MCF 10A (cell line): ENCODE measurements at regions not wholly inside any gene's neighbourhood (a gene's known extent, or its start where the extent isn't known, plus 50 kb on each side); places are given as distances from the start of the nearest gene placed in this dataset.
"Not testable (repeated sequence)": the region's sequence is repeated elsewhere in the genome, so short reads cannot be mapped to it uniquely, and the experiment has no call there.

ENCODE experiments used
- BruUV-seq: library from RNA; stranded (reverse); fragments of 400-500 nt; replicated peaks from 2 replicates; lab custom pipeline; 2021; lab: Mats Ljungman, UMichigan
- CTCF ChIA-PET: fragments of 300-600 bp; sonication (Branson Sonifier 250); formaldehyde crosslinking; extraction: SDS; loops from one replicate; lab custom pipeline; 2021; ENCODE audit warnings: antibody characterized with exemption, inconsistent platforms; lab: Yijun Ruan, JAX
- POLR2A ChIA-PET: fragments of 300-600, 350-650 bp; sonication (Branson Sonifier 250); formaldehyde crosslinking; extraction: SDS; loops from one replicate; lab custom pipeline; 2020; ENCODE audit warnings: antibody characterized with exemption, inconsistent platforms; lab: Yijun Ruan, JAX
- DNase-seq: peaks from one replicate; pipeline ENCODE4 v3.0.0-alpha.2; 2018; ENCODE audit not compliant: unreplicated experiment
- H3K27ac Mint-ChIP-seq: one replicate; pipeline ENCODE4 v1.8.0; 2022; ENCODE audit warnings: mild to moderate bottlenecking, low read depth, mixed read lengths; ENCODE audit not compliant: unreplicated experiment
- H3K27me3 Mint-ChIP-seq: one replicate; pipeline ENCODE4 v1.8.0; 2022; ENCODE audit warnings: mixed read lengths; ENCODE audit not compliant: insufficient read depth, unreplicated experiment
- H3K36me3 Mint-ChIP-seq: one replicate; pipeline ENCODE4 v1.8.0; 2022; ENCODE audit warnings: mild to moderate bottlenecking, moderate library complexity, mixed read lengths; ENCODE audit not compliant: insufficient read depth, unreplicated experiment
- H3K4me1 Mint-ChIP-seq: one replicate; pipeline ENCODE4 v1.8.0; 2022; ENCODE audit warnings: mixed read lengths; ENCODE audit not compliant: insufficient read depth, unreplicated experiment
- H3K4me3 Mint-ChIP-seq: one replicate; pipeline ENCODE4 v1.8.0; 2022; ENCODE audit warnings: mild to moderate bottlenecking, moderate library complexity, mixed read lengths; ENCODE audit not compliant: unreplicated experiment
- H3K9me3 Mint-ChIP-seq: one replicate; pipeline ENCODE4 v1.8.0; 2022; ENCODE audit warnings: mixed read lengths; ENCODE audit not compliant: unreplicated experiment
- intact Hi-C: fragments of 100-400 bp; cut with micrococcal nuclease; formaldehyde crosslinking; loops from 2 replicates; pipeline ENCODE4 v1.14.1; 2022
- TF ChIP-seq, protein P1 (sequence below): fragments of 200-600 bp; IDR thresholded peaks from one replicate; pipeline ENCODE4 v1.8.0; 2022; ENCODE audit warnings: antibody characterized with exemption, mild to moderate bottlenecking; ENCODE audit not compliant: unreplicated experiment

DNA sequence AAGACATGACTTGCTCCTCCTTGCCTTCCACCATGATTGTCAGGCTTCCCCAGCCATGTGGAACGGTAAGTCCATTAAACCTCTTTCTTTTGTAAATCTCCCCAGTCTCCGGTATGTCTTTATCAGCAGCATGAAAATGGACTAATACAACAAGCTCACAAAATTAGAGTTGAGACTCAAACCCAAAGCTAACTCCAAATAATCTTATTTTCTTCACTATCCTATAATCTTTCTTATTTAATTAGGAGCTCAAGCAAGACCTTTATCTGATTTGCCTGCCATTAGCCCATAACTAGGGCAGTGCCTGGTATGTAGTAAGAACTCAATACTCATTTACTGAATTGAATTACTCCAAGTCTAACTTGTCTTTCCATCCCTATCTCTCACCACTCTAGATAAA lies 289.2 kb downstream of the SUCLG1 start:
- intact Hi-C loops: no loop called here
- CTCF ChIA-PET: no interaction called here

DNA sequence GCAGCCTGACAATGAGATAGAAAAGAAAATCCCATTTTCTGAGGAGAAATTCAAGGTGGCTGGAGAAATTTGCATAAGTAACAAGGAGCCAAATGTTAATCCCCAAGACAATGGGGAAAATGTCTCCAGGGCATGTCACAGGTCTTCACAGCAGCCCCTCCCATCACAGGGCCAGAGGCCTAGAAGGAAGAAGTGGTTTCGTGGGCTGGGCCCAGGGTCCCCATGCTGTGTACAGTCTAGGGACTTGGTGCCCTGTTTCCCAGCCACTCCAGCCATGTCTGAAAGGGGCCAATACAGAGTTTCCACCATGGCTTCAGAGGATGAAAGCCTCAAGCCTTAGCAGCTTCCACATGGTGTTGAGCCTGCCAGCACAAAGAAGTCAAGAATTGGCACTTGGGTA lies 290.5 kb downstream of the SUCLG1 start:
- H3K27me3 Mint-ChIP-seq, H3K4me3 Mint-ChIP-seq, BruUV-seq, H3K36me3 Mint-ChIP-seq, H3K27ac Mint-ChIP-seq, intact Hi-C loops, H3K9me3 Mint-ChIP-seq, H3K4me1 Mint-ChIP-seq, DNase-seq, POLR2A ChIA-PET, CTCF ChIA-PET: not testable (repeated sequence)

More for the DNA sequence above, 289.2 kb downstream of the SUCLG1 start:
- no peak overlapping the region for H3K27ac Mint-ChIP-seq
- no TSS peak for BruUV-seq
- no peaks in the 10 kb centered on the region for H3K36me3 Mint-ChIP-seq
- H3K4me1 Mint-ChIP-seq: no peaks in the 10 kb centered on the region
- no peak for DNase-seq
- POLR2A ChIA-PET: no interaction called here
- H3K27me3 Mint-ChIP-seq: no peaks in the 10 kb centered on the region
- H3K9me3 Mint-ChIP-seq: peaks cover 7% of the 10 kb centered on the region
- H3K4me3 Mint-ChIP-seq: no peak overlapping the region
- TF ChIP-seq, protein P1, sequence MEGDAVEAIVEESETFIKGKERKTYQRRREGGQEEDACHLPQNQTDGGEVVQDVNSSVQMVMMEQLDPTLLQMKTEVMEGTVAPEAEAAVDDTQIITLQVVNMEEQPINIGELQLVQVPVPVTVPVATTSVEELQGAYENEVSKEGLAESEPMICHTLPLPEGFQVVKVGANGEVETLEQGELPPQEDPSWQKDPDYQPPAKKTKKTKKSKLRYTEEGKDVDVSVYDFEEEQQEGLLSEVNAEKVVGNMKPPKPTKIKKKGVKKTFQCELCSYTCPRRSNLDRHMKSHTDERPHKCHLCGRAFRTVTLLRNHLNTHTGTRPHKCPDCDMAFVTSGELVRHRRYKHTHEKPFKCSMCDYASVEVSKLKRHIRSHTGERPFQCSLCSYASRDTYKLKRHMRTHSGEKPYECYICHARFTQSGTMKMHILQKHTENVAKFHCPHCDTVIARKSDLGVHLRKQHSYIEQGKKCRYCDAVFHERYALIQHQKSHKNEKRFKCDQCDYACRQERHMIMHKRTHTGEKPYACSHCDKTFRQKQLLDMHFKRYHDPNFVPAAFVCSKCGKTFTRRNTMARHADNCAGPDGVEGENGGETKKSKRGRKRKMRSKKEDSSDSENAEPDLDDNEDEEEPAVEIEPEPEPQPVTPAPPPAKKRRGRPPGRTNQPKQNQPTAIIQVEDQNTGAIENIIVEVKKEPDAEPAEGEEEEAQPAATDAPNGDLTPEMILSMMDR: no peak

DNA sequence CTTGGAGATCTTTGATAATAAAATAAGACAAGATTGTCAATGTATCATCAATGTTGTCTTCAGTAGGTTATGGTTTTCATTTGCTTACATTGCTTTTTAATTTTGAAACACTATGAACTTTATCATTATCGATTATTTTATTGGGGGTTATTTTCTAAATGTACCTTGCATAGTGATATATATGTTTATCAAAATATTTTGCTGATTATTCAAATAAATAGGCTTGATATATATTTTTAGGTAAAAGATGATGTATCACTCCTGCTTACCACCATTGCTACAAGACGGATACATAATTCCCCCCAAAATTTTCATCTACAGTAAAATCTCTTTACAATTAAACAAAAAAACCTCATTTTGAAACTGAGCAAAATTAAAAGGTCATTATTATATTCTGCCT lies 293.8 kb downstream of the SUCLG1 start:
- H3K4me1 Mint-ChIP-seq: peaks cover 5% of the 10 kb centered on the region
- H3K9me3 Mint-ChIP-seq: peaks cover 7% of the 10 kb centered on the region
- no peak overlapping the region for H3K4me3 Mint-ChIP-seq
- BruUV-seq: no TSS peak
- ChIA-PET CTCF (interaction anchor here (0.6 kb wide), 1 partner anchor 88 kb away, joined by 3 read pairs; no protein-coding TSS in a partner anchor), POLR2A (no interaction called here)
- no peak overlapping the region for H3K27ac Mint-ChIP-seq
- no peak for DNase-seq
- TF ChIP-seq, protein P1: no peak
- intact Hi-C loops: no loop called here
- no peaks in the 10 kb centered on the region for H3K27me3 Mint-ChIP-seq
- no peaks in the 10 kb centered on the region for H3K36me3 Mint-ChIP-seq

- BruUV-seq: no TSS peak
- Mint-ChIP-seq H3K27ac (no peak overlapping the region), H3K4me3 (no peak overlapping the region), H3K4me1 (peaks cover 5% of the 10 kb centered on the region), H3K27me3 (no peaks in the 10 kb centered on the region), H3K9me3 (no peaks in the 10 kb centered on the region), H3K36me3 (no peaks in the 10 kb centered on the region)
- intact Hi-C loops: no loop called here
- TF ChIP-seq, protein P1: no peak
- ChIA-PET CTCF (interaction anchor here (0.5 kb wide), 1 partner anchor 320 kb away, joined by 4 read pairs; no protein-coding TSS in a partner anchor), POLR2A (no interaction called here)
- DNase-seq: no peak
Observed at GRCh38 chr2:84160453-84160852, 298.6 kb downstream of the SUCLG1 start.

GRCh38 chr2:84158605-84159004 lies 300.5 kb downstream of the SUCLG1 start:
- Mint-ChIP-seq H3K36me3 (no peaks in the 10 kb centered on the region), H3K9me3 (no peaks in the 10 kb centered on the region), H3K4me1 (peaks cover 5% of the 10 kb centered on the region), H3K27me3 (no peaks in the 10 kb centered on the region), H3K4me3 (no peak overlapping the region), H3K27ac (no peak overlapping the region)
- TF ChIP-seq, protein P1: no peak
- intact Hi-C loops: no loop called here
- DNase-seq: no peak
- ChIA-PET POLR2A (no interaction called here), CTCF (no interaction called here)
- BruUV-seq: no TSS peak
